ENCODE measurements at regions not wholly inside any gene's neighbourhood (a gene's known extent, or its start where the extent isn't known, plus 50 kb on each side); places are given as distances from the start of the nearest gene placed in this dataset.

GRCh38 chr5:2263763-2264162 is 381.0 kb upstream of the IRX4 start:
- Histone ChIP-seq H3K4me1 (no peaks in the 10 kb centered on the region), H3K36me3 (ENCODE audit: insufficient read depth in 1 of 2, low read depth in 1 of 2) (no peaks in the 10 kb centered on the region), H3K9me3 (no peaks in the 10 kb centered on the region), H3K4me3 (no peak overlapping the region), H3K27me3 (ENCODE audit: insufficient read depth in 3 of 3, low read length in 2 of 3) (peaks cover 0 to 2% (median 0%) of the 10 kb centered on the region in 3 donors), H3K27ac (no peak overlapping the region)
- DNase-seq, result no peak
- TF ChIP-seq CTCF (IDR thresholded peaks at IDR 0.05), result no peak
- no peak for ATAC-seq
- WGBS, 3 donors, result 77 to 82% (median 80%) methylated on average over 12 of the region's 12 CpGs
- intact Hi-C loops (cut with DNase I), result no loop called here

GRCh38 chr5:2262620-2263019 is 379.9 kb upstream of the IRX4 start:
- no peaks in the 10 kb centered on the region for H3K9me3 ChIP-seq
- WGBS, 3 donors, result 68 to 75% (median 72%) methylated on average over 9 of the region's 9 CpGs

GRCh38 chr5:2261004-2261703 is 378.4 kb upstream of the IRX4 start:
- intact Hi-C loops (cut with DNase I), result no loop called here
- Histone ChIP-seq H3K9me3 (no peaks in the 10 kb centered on the region), H3K4me1 (no peaks in the 10 kb centered on the region), H3K36me3 (ENCODE audit: insufficient read depth in 1 of 2, low read depth in 1 of 2) (no peaks in the 10 kb centered on the region), H3K27ac (no peak overlapping the region), H3K4me3 (no peak overlapping the region), H3K27me3 (ENCODE audit: insufficient read depth in 3 of 3, low read length in 2 of 3) (peaks cover 0 to 2% (median 0%) of the 10 kb centered on the region in 3 donors)
- DNase-seq (no peak), ATAC-seq (no peak)
- TF ChIP-seq CTCF (IDR thresholded peaks at IDR 0.05), result no peak
- WGBS, 3 donors, result 91 to 93% (median 91%) methylated on average over 32 of the region's 32 CpGs

More at GRCh38 chr5:2262620-2263019, 379.9 kb upstream of the IRX4 start:
- no peaks in the 10 kb centered on the region for H3K36me3 ChIP-seq (ENCODE audit: insufficient read depth in 1 of 2, low read depth in 1 of 2)
- intact Hi-C loops (cut with DNase I), result no loop called here
- no peaks in the 10 kb centered on the region for H3K4me1 ChIP-seq
- no peak overlapping the region for H3K4me3 ChIP-seq
- ATAC-seq, result no peak
- peaks cover 0 to 2% (median 0%) of the 10 kb centered on the region in 3 donors for H3K27me3 ChIP-seq (ENCODE audit: insufficient read depth in 3 of 3, low read length in 2 of 3)
- no peak for DNase-seq
- H3K27ac ChIP-seq, result no peak overlapping the region
- TF ChIP-seq CTCF (IDR thresholded peaks at IDR 0.05), result no peak

- H3K27me3 ChIP-seq (ENCODE audit: insufficient read depth in 3 of 3, low read length in 2 of 3), result peaks cover 0 to 2% (median 0%) of the 10 kb centered on the region in 3 donors
- ATAC-seq, result no peak
- H3K36me3 ChIP-seq (ENCODE audit: insufficient read depth in 1 of 2, low read depth in 1 of 2), result no peaks in the 10 kb centered on the region
- no peak for DNase-seq
- no peak overlapping the region for H3K27ac ChIP-seq
- WGBS, 3 donors, result 87 to 89% (median 89%) methylated on average over 23 of the region's 23 CpGs
- H3K9me3 ChIP-seq, result no peaks in the 10 kb centered on the region
- no peak overlapping the region for H3K4me3 ChIP-seq
- no peak for TF ChIP-seq CTCF (IDR thresholded peaks at IDR 0.05)
- no peaks in the 10 kb centered on the region for H3K4me1 ChIP-seq
- intact Hi-C loops (cut with DNase I), result no loop called here
These were observed 377.7 kb upstream of the IRX4 start for GRCh38 chr5:2260211-2261003.
